WERI-Rb-1 (cell line): ENCODE measurements at regions not wholly inside any gene's neighbourhood (a gene's known extent, or its start where the extent isn't known, plus 50 kb on each side); places are given as distances from the start of the nearest gene placed in this dataset.

Source experiments
- DNase-seq: peaks from one replicate; pipeline ENCODE4 v3.0.0-alpha.2; 2020
- H3K27ac ChIP-seq: fragments of 250-450 bp; sonication (Bioruptor Pico); 2 replicates; pipeline ENCODE4 v1.5.1; 2020; ENCODE audit warnings: mild to moderate bottlenecking, moderate library complexity
- H3K27me3 ChIP-seq: fragments of 250-450 bp; sonication (Bioruptor Pico); 2 replicates; pipeline ENCODE4 v1.5.1; 2021; ENCODE audit warnings: mild to moderate bottlenecking, low read depth, moderate library complexity; ENCODE audit not compliant: insufficient read depth, severe bottlenecking
- H3K36me3 ChIP-seq: fragments of 250-450 bp; sonication (Bioruptor Pico); 2 replicates; pipeline ENCODE4 v1.5.1; 2020; ENCODE audit warnings: mild to moderate bottlenecking, moderate library complexity
- H3K4me3 ChIP-seq: 2 replicates; pipeline ENCODE4 v1.5.1; 2011; ENCODE audit warnings: low read depth, mild to moderate bottlenecking, control low read depth, low read length
- H3K9me3 ChIP-seq: fragments of 250-450 bp; sonication (Bioruptor Pico); 2 replicates; pipeline ENCODE4 v1.5.1; 2021; ENCODE audit warnings: mild to moderate bottlenecking, moderate library complexity; ENCODE audit not compliant: severe bottlenecking
- CTCF ChIP-seq: IDR thresholded peaks from 2 replicates; pipeline ENCODE4 v1.5.1; 2011; ENCODE audit warnings: low read depth, mild to moderate bottlenecking, control low read depth, inconsistent platforms, low read length

DNA sequence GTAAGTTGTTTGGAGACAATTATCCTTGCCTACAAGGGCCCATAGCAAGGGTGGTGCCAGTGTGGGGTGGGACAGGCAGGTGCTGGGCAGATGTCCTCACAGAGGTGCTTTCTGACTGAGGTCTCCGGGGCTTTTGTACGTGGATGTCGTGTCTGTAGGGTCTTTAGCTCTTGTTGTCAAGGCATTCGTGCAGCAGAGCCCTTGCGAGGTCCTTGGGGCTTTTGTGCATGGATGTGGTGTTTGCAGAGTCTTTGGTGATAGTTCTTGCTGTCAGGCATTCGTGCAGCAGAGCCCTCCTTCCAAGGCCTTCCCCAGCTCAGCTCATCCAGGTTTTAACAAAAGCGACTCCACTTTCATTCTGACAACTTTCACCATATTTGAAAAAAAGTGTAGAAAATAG is 116.0 kb upstream of the TMEM18 start:
- Histone ChIP-seq H3K27ac (no peak overlapping the region), H3K36me3 (no peaks in the 10 kb centered on the region), H3K4me3 (no peak overlapping the region), H3K27me3 (no peaks in the 10 kb centered on the region), H3K9me3 (peaks cover 5% of the 10 kb centered on the region)
- DNase-seq = no peak
- TF ChIP-seq CTCF = no peak

DNA sequence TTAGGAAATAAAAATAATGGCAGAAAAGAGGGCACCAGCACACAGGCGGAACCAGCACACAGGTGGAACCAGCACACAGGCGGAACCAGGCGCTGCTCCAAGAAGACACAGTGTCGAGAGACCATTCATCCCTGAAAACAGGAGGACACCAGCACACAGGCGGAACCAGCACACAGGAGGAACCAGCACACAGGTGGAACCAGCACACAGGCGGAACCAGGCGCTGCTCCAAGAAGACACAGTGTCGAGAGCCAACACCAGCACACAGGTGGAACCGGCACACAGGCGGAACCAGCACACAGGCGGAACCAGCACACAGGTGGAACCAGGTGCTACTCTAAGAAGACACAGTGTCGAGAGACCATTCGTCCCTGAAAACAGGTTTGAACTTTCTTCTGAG is 115.5 kb upstream of the TMEM18 start:
- no peak for TF ChIP-seq CTCF
- Histone ChIP-seq H3K27ac (no peak overlapping the region), H3K4me3 (no peak overlapping the region), H3K36me3 (no peaks in the 10 kb centered on the region), H3K27me3 (no peaks in the 10 kb centered on the region), H3K9me3 (peaks cover 5% of the 10 kb centered on the region)
- no peak for DNase-seq

DNA sequence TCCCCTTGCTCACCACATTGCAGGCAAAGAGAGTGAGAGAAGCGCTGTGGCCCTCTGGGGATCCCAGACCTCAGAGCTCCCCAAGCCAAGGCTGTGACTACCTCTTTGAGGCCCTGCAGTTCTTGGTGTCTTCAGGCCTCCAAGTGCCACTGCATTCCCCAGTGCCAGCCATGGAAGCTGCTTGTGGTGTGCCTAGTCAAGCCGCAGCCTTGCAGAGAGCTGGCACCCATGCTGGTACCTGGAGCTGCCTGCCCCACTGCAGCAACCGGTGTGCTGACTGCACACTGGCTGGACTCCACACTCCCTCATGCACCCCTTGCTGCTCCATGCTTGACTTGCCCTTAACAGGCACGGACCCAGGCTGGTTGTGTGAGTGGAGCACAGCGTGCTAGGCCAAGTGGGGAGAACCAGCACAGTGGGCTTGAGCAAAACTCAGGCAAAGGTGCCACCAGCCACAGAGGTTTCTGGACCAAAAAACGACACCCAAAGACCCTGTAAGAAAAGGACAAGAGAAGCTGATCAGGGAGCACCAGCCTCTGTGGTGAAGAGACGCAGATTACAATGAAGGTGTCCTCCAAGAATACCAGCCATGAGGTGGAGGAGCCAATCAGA is 113.5 kb upstream of the TMEM18 start:
- no peak for DNase-seq
- no peaks in the 10 kb centered on the region for H3K27me3 ChIP-seq
- H3K4me3 ChIP-seq = no peak overlapping the region
- H3K27ac ChIP-seq = no peak overlapping the region
- no peaks in the 10 kb centered on the region for H3K36me3 ChIP-seq
- H3K9me3 ChIP-seq = peaks cover 5% of the 10 kb centered on the region
- TF ChIP-seq CTCF = no peak

DNA sequence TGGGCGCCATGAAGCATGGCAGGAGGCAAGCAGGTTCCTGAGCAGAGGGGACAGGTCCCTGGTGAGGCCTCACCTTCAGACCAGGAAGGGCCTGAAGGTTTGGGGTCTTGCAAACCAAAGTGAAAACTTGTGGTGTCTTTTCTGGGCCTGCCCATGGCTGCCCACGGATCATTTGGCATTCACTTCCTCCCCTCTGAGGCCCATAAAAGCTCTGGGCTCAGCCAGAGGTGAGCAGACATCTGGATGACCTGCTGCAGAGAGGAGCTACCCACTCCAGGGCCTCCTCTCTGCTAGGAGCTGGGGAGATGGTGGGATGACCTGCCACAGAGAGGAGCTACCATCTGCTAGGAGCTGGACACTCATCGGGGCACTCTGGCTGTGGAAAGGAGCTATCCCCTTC is 112.9 kb upstream of the TMEM18 start:
- Histone ChIP-seq H3K27me3 (no peaks in the 10 kb centered on the region), H3K9me3 (peaks cover 5% of the 10 kb centered on the region), H3K36me3 (no peaks in the 10 kb centered on the region), H3K27ac (no peak overlapping the region), H3K4me3 (no peak overlapping the region)
- no peak for TF ChIP-seq CTCF
- no peak for DNase-seq

GRCh38 chr2:789529-789928 is 112.3 kb upstream of the TMEM18 start:
- no peak for DNase-seq
- Histone ChIP-seq H3K27ac (no peak overlapping the region), H3K27me3 (no peaks in the 10 kb centered on the region), H3K36me3 (no peaks in the 10 kb centered on the region), H3K9me3 (peaks cover 5% of the 10 kb centered on the region), H3K4me3 (no peak overlapping the region)
- no peak for TF ChIP-seq CTCF
